HG02840 (cell line): ENCODE measurements at regions not wholly inside any gene's neighbourhood (a gene's known extent, or its start where the extent isn't known, plus 50 kb on each side); places are given as distances from the start of the nearest gene placed in this dataset.
"Not testable (repeated sequence)": the region's sequence is repeated elsewhere in the genome, so short reads cannot be mapped to it uniquely, and the experiment has no call there.

Experiments
- ATAC-seq: cut with Tn5 transposase; IDR thresholded peaks from one replicate; pipeline ENCODE4 v1.9.1; 2021; ENCODE audit warnings: mild to moderate bottlenecking, moderate library complexity, moderate number of reproducible peaks; ENCODE audit not compliant: unreplicated experiment, low FRiP score

DNA sequence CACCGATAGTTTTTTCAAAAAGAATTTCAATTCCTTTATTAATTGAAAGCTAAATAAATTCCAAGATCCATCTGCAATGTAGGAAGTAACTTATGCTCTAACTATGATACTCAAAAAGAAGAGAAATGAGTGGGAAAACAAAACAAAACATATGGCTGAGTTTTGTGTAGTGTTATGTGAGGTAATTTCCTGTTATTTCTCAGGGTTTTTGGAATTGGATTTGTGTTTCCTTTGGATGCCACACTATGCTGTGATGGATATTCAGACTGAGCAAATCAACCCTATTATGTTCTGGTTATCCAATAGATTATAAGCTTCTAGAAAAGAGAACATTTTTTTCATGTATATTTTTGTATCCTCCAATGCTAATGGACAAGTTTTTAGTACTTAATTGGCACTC is 73.4 kb upstream of the RAPGEF2 start:
- no peak for ATAC-seq

- ATAC-seq, result not testable (repeated sequence)
These were observed 72.6 kb upstream of the RAPGEF2 start for GRCh38 chr4:159030297-159030696.

GRCh38 chr4:159035570-159035969 is 67.3 kb upstream of the RAPGEF2 start:
- ATAC-seq, result no peak

DNA sequence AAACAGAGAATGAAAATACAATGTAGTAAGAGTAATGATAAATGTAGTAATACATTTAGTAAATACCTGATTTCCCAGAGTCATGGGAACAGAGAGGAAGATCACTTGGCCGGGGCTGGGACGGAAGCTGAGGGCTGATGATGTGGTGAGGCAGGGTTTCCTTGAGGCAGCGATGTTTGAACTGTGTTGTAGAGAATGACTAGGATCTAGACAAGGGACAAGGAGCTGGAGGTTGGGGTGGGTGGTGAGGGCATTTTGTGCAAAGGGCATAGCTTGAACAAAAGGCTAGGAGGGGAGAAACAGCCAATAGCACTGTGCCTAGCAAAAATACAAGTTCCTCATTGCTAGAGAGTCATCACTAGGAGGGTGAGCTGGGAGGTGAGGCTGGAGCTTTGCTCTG is 64.3 kb upstream of the RAPGEF2 start:
- no peak for ATAC-seq

DNA sequence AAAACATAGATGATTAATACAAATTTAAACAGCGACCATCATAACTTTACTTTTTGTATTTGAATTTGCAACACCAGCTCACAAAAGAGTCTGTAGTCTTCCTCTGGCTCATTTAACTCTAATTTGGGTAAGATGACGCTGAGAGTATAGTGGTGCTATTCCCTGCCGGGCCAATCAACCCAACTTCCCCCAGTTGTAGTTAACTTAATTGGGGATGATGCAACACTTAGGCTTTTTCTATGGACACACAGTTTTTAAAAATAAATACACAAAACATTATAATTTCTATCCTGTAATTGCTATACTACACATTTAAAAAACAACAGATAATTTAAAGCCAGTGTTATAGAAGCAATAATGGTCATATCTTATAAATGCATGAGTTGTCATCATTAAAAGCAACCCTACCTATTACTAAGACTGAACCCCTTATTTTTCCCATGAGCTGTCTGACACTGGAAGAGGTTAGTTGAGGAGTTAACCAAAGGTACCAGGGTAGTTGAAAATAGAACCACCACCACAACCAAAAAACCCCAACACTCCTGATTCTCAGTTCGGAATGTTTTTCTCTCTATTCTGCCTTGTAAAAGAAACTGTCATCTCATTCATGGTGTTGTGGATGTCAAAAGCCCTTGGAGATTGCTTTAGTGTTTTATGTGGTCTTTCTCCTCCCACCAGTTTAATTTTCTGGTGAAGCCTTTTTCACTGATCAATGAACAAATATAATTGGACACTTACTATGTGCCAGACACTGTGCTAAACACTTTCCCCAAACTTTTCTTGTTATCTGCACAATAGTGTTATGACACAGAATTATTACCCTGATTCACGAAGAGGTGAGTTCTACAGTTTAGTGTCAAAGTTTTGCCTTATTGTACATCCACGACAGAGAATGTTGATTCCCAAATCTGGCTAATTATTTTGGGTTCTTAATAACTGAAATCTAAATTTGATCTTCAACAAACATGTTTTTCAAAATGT is 61.5 kb upstream of the RAPGEF2 start:
- ATAC-seq, result no peak

GRCh38 chr4:159042097-159042605 is 60.7 kb upstream of the RAPGEF2 start:
- ATAC-seq, result no peak

GRCh38 chr4:159042868-159043267 is 60.0 kb upstream of the RAPGEF2 start:
- ATAC-seq, result no peak

DNA sequence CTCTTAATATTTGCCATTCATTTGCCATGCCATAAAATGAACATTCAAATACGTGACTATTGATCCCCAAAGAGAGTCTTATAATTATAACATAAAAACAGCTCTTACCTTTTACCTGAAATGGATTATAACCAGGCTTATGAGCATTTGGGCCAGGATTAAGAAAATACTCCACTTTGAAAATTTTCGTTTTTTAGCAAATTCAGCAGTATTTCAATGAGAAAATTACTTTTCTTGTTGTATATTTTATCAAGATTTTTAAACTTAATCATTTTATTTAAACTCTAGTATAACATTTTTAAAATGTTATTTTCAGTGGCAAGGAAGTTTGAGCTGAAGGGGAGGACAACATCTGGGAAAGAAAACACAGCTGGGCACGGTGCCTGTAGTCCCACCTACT is 59.0 kb upstream of the RAPGEF2 start:
- no peak for ATAC-seq

DNA sequence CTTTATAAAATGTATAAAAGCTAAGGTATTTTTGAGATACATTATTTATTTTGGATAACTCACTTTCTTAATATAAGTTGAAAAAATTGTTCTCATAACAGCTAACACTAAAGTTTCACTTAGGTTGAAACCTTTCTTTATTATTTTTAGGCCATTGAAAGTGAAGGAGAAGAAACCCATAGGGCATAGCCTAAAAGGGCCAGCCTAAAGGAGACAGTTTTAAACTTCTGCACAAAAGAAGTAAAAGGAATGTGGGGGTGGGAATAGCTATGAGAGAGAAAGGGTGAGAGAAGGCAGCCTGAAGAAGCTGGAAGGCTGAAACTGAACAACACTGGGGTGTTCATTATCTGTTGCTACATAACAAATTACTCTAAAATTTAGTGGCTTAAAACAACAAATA is 57.6 kb upstream of the RAPGEF2 start:
- no peak for ATAC-seq

DNA sequence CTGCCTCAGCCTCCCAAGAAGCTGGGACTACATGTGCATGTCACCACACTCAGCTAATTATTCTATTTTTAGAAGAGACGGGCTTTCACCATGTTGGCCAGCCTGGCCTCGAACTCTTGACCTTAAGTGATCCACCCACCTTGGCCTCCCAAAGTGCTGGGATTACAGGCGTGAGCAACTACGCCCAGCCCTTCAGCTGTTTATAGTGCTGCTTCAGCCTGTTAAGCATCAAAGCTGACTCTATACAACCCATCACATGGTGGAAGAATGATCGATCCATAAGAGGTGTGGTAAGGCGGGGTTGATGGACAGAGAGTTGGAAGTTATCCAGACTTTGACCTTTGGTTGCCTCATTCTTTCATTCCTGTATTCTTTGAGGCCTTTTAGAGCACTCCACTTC is 56.2 kb upstream of the RAPGEF2 start:
- no peak for ATAC-seq

- ATAC-seq, result no peak
These were observed 55.3 kb upstream of the RAPGEF2 start for GRCh38 chr4:159047478-159048165.

DNA sequence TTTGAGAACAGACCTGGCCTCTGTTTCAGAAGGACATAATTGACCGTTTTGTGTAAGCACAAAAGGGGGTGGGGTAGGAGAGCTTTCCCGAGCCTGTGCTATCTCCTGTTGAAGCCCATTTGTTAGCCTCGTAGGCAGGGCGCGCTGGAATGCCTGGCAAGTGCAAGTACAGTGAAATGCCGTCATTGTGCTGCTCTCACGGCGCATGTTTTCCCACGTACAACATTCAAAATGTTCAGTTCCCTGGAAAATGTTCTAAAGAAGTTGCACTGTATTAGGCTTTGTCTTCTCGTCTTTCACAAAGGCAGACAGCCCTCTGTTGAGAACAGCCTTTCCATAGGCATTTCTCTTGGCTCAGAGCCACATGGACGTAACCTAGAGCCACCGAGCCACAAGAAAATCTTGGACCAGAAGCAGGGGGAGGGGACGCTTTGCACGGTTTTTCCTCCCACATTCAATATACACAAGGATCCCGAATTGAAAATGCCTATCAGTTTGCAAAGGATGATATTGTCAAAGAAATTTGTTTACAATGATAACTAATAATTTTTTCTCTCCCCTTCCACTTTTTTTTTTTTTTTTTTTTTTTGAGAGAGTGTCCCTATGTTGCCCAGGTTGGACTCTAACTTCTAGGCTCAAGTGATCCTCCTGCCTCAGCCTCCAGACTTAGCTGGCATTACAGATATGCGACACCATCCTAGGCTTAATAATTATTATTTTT is 54.6 kb upstream of the RAPGEF2 start:
- no peak for ATAC-seq

DNA sequence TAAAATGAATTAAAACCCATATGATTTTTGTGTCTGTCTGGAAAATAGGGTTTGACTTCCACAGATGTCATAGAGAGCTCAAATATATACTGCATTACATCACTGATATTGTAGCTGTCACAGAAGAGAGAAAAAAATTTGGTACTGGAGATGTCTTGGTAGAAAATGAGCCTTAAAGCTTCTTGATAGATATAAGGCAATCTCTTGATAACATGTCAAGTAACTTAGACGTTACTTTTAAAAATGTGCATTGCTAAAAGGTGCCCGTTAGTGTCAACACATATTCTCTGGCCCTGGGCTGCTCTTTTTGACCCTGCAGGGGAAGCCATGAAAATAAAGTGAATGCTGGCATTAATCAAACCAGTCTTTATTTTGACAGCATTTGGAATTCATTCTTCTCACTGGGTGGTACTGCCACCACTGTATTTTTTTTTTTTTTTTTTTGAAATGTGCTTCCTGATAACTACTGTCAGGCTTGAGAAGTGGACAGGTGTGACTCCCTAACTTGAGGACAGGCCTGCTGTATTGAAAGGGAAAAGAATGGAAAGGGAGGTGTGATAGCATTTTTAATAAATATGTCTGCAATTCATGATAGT is 53.0 kb upstream of the RAPGEF2 start:
- ATAC-seq, result no peak

DNA sequence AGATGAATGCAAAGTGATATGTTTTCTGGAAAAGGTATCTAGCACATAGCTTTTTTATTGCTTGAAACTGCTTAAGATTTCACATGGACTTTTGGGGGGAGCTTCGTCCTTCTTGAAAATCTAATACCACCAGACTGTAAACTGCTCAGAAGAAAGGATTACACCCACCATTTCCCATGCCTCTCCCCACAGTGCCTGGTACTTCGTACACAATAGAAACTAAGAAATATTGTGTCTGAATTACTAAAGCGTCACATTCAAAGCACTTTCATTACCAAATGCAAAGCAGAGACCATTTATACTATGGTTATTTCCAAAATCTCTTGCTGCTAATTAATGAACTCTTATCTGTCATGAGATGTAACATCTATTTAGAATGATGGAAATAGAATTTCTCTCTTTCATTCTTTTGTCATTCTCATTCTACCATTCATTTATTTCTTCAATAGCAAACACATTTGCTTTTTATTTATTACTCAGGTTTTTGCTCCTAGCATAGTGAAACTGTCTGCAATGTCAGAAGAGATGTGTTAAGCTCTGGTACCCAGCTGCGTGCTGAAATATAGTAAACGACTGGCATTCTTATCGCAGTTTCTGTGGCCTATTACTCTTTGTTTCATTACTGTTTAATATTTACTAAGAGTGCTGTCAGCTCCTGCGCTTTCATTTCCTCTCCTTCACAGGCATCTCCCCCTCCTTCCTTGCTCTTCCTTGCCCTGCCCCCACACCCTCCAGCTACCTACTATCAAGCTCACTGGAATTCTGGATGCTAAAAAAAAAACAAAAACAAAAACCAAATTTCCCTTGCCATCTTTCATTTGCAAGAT is 51.4 kb upstream of the RAPGEF2 start:
- peak; percentile 86 for ATAC-seq

DNA sequence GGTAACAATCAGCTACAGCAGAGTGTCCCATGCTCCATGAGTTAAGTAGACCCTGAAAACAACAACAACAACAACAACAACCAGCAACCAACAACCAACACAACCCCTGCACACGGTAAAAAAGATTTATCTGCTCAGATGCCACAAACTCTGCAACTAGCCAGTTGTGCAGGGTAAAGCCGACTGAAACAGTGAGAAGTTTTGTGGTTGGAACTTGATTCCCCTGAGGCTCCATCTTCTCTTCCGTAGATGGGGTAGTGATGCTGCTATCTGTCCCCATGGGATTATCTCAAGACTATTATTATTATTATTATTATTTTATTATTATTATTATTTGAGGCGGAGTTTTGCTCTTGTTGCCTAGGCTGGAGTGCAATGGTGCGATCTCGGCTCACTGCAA is 50.6 kb upstream of the RAPGEF2 start:
- ATAC-seq, result no peak
